Glomerular visceral epithelial cell (primary cell): ENCODE measurements at regions not wholly inside any gene's neighbourhood (a gene's known extent, or its start where the extent isn't known, plus 50 kb on each side); places are given as distances from the start of the nearest gene placed in this dataset.
"Not testable (repeated sequence)": the region's sequence is repeated elsewhere in the genome, so short reads cannot be mapped to it uniquely, and the experiment has no call there.

ENCODE experiments used
- DNase-seq: peaks from one replicate; pipeline ENCODE4 v3.0.0-alpha.2; 2016; ENCODE audit errors: extremely low spot score

GRCh38 chr7:110563286-110563685 lies 527.6 kb upstream of the LRRN3 start:
- DNase-seq, result not testable (repeated sequence)

DNA sequence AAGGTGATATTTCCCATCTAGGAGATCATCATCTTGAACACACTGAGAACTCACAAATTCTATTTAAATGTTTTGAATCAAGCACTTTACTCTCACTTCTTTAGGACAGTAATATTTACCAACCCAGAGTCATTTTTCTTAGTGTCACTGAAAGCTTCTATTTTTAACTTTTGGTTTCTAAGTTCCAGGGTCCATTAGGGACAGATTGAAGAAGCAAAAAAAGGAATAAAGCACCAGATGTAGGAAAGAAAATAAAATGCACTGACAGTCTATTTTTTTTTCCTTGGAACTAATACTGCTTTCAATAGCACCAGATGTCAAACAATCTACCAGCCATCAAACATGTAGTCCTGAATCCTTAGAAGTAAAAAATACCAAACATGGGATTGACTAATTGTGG lies 526.7 kb upstream of the LRRN3 start:
- no peak for DNase-seq

DNA sequence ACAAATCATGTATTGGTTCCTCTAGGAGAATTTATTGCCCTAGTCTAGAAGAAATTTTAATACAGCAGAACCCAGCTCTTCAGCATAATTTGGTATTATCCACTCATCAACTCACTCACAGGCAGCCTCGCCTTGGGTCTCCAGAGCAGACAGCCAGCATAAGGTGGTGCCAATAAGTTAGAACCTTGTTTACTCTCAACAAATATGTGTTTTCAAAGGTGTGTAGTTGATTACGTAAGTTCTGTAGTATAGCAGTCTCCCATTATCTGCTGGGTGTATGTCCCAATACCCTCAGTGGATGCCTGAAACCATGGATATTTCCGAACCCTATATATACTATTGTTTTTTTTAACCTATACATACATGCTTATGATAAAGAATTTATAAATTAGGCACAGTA lies 522.5 kb upstream of the LRRN3 start:
- no peak for DNase-seq

GRCh38 chr7:110568932-110569331 lies 522.0 kb upstream of the LRRN3 start:
- no peak for DNase-seq

DNA sequence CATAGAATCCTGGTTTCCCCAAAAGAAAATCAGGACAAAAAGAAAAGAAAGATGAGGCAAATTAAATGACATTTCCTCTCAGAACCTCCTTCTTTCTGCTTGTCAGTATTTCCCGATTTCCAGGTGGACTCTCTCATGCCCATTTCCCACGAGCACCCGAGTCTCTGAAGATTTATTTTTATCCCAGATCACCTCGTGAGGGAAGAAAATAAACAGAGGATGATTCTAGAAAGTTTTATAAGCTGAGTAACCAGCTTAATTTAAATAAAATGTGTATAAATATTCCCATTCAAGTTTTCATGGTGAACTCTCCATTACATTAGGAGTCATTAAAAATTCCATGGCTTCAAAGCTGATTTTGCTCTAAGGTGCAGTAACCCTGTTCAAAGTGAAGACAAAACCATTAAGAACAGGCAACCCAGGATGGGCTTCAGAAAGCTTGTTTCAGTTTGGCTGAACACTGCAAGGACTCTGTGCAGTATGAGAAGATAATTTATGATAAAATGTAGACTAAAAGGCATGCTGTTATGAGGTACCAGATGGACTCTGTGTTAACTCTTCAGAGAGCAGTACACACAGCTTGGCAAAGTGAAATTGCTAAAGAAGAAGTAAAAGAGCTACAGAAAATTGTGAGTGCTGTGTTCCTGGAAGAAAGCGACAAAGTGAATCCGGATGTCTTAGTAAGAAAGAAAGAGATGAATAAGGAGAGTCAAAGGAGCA lies 521.3 kb upstream of the LRRN3 start:
- no peak for DNase-seq

DNA sequence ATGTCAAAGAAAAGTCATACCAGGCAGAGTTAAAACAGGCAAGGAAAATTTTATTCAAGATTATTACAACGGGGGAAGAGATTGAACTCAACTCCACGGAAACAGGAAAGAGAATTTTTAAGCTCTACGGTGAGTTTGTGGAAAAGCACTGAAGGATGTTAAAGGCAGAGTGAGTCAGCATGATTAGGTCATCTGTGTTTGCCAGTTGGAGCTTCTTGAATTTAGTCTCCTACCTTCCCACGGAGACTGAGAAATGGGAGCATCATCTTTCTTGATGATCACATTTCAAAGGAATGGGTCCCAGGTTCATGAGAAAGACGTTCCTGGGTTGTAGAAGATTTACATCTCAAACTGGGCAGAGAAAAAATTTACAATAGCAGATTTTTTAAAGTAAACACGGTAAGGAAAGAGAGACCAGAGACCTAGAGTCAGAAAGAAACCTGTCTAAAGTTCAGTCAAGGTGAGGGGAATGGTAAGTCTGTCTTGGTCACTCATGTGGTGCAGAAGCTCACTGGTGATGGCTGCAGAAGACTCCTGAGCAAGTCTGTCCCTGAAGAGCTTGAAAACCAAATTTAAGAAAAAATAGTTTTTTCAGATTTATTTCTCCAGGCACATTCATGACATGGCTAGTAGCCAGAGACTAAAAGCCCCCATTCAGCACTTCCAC lies 516.9 kb upstream of the LRRN3 start:
- DNase-seq, result peak; percentile 79

DNA sequence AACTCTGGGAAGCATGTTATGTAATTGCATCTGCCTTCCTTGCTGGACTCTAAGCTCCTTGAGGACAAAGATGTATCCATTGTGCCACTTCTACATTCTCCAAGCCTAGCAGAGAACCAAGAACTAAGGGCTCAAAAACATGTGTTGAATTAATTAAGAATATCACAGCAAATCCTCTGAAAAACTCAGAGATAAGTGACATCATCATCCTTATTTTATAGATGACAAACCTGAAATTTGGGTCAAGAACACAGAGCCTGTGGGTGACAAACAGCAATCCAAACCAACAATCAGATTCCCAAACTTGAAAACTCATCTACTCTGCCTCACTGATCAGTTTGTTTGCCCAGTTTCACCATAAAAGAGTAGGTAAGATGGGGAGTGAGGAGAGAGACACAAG lies 503.6 kb upstream of the LRRN3 start:
- no peak for DNase-seq

DNA sequence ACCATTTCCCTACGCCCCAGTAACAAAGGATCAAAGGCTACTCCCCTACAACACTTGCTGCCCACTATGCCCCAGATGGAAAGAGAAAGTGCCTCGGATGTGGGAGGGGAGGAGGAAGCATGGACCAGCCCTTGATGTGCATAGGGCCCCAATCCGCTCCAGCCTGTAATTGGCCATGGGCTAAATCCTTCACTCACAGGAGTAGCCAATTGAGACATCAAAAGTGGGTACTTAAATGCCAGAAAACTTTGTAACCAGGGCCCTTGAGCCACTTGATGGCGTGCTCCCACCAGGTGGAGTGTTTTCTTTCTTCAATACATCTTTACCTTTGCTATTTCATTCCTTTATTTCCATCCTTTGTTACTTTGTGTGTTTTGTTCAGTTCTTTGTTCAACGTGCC lies 500.5 kb upstream of the LRRN3 start:
- DNase-seq, result no peak

GRCh38 chr7:110591341-110591740 lies 499.6 kb upstream of the LRRN3 start:
- no peak for DNase-seq

- DNase-seq, result no peak
These were observed 498.4 kb upstream of the LRRN3 start for GRCh38 chr7:110592557-110592956.

DNA sequence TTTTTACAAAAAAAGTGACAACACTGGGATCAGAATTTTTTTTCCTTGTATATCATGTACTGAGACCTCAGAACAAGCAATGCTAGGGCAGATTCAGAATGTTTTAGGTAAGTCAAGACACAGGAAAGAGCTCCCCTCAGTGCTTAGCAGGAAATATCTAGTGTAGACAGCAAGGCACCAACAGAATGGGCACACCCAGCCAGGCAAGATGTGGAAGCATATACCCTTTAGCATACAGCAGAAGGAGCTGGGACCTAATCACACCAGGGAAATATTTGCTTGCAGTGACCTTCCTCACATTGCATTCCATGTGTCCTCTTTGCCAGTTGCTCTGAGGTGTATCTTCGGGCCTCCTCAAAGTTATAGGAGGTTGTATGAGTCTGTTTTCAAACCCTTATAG lies 497.6 kb upstream of the LRRN3 start:
- no peak for DNase-seq

DNA sequence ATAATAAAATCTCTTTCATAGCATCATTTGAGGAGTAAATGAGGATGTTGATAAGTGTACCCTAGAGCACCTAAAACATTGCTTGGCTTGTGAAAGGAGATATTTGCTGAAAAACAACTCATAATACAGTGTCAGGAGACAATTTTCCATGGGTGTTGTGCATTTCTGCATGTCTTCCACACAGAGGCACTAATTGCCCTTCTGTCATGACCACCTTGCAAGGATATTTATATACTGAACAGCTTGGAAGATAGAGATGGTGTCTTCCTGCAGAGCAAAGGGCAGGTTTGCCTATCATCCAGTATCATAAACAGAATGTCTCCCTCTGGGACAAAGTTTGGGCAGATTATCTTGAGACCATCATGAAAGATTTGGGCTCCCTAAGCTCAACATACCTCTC lies 495.2 kb upstream of the LRRN3 start:
- DNase-seq, result no peak

DNA sequence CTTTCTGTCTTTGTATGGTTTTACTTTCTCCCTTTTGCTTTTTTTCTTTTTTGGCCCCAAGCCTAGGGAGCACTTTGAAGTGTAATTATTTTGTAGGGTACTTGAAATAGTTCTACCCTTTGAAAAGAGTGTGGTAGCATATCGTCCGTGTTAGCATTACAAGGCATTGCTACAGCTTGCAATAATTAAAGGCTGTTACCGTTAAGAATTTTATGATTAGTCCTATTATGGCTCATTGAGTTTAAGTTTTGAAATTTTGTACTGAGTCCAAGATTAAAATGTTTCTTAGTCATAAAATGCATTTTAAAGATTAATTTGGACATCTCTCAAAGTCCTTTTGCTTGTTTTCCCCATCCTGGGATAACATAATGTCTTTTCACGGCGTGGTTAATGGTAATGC lies 490.0 kb upstream of the LRRN3 start:
- no peak for DNase-seq

DNA sequence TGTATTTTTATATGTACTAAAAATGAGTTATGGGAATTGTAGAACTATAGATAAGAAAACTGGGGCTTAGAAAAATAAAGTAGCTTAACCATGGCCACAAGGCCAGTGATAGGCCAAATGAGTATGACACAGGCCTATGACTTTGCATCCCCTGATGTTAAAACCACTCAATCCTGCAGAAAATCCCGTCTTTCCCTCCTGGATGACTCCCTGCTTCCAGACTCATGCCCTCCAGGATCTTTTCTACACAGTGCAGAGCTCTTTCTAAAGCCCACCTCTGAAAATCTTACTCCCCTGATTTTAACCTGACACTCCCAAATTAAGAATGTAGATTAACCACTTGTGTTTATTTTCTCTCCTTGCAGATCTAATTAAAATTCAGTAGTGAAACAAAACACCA lies 489.2 kb upstream of the LRRN3 start:
- DNase-seq, result no peak

DNA sequence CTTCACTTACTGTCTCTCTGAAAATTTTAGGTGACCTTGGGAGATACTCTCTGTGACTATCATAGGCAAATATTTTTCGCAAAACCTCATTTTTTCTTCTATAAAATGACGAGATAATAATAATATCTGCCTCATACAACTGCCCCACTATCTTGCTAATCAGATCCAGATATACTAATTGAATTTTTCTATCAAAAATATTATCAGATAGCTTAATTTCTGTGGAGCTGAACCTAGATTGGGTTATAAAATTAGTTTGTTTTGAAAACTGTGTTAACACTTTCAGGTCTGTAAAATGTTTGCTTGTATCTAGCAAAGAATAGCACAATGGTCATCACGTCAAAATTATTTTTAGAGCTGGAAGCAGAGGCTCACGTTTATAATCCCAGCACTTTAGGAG lies 486.7 kb upstream of the LRRN3 start:
- DNase-seq, result no peak

DNA sequence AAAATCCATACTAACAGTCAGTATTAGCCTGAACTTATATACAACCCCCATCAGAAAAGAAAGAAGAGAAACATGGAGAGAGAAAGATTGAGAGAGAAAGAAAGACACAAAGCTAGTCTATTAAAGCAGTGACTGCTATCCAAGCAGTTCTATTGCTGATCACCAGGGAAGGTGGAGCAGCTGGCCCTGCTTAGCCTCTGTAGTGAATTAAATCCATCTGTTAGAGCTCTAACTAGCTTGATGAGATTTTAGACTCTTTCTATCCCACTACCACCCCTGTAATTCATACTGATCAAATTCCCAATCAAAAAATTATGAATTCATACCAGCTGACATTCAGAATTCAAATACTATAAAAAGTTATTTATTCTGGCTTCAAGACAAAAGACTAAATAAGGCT lies 486.0 kb upstream of the LRRN3 start:
- DNase-seq, result no peak

- DNase-seq, result no peak
These were observed 483.7 kb upstream of the LRRN3 start for GRCh38 chr7:110607050-110607857.

GRCh38 chr7:110609336-110609735 lies 481.6 kb upstream of the LRRN3 start:
- DNase-seq, result no peak

GRCh38 chr7:110612680-110613079 lies 478.2 kb upstream of the LRRN3 start:
- DNase-seq, result no peak
